ENCODE measurements at regions not wholly inside any gene's neighbourhood (a gene's known extent, or its start where the extent isn't known, plus 50 kb on each side); places are given as distances from the start of the nearest gene placed in this dataset.

DNA sequence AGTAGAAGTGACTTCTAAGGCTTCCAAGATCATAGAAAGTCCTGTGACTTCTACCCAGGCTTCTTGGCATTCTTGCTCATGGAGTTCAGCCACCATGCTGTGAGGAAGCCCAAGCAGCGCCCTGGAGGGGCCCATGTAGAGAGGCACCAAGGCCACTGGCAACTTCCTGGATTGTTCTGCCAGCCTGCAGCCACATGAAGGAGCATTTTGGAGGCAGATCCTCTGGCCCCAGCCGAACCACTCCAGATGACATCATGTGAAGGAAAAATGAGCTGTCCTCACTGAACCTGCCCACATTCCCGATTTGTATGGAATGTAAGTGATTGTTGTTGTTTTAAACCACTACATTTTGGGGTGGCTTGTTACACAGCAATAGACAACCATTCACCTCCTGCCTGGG, 51.5 kb upstream of the MNX1 start:
- no peak for DNase-seq (ENCODE audit: extremely low spot score in 2 of 2)
- Histone ChIP-seq H3K4me1 (no peaks in the 10 kb centered on the region), H3K36me3 (no peaks in the 10 kb centered on the region), H3K9me3 (no peaks in the 10 kb centered on the region), H3K4me3 (no peak overlapping the region), H3K27me3 (no peaks in the 10 kb centered on the region), H3K27ac (no peak overlapping the region)
- TF ChIP-seq, protein P1, sequence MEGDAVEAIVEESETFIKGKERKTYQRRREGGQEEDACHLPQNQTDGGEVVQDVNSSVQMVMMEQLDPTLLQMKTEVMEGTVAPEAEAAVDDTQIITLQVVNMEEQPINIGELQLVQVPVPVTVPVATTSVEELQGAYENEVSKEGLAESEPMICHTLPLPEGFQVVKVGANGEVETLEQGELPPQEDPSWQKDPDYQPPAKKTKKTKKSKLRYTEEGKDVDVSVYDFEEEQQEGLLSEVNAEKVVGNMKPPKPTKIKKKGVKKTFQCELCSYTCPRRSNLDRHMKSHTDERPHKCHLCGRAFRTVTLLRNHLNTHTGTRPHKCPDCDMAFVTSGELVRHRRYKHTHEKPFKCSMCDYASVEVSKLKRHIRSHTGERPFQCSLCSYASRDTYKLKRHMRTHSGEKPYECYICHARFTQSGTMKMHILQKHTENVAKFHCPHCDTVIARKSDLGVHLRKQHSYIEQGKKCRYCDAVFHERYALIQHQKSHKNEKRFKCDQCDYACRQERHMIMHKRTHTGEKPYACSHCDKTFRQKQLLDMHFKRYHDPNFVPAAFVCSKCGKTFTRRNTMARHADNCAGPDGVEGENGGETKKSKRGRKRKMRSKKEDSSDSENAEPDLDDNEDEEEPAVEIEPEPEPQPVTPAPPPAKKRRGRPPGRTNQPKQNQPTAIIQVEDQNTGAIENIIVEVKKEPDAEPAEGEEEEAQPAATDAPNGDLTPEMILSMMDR (IDR thresholded peaks at IDR 0.05) = no peak
- TF ChIP-seq POLR2A (IDR thresholded peaks at IDR 0.05) (no peak), POLR2AphosphoS5 (IDR thresholded peaks at IDR 0.05; ENCODE audit: insufficient read depth in 1 of 2, low read depth in 1 of 2) (no peak)
- intact Hi-C loops (cut with DNase I) = no loop called here

DNA sequence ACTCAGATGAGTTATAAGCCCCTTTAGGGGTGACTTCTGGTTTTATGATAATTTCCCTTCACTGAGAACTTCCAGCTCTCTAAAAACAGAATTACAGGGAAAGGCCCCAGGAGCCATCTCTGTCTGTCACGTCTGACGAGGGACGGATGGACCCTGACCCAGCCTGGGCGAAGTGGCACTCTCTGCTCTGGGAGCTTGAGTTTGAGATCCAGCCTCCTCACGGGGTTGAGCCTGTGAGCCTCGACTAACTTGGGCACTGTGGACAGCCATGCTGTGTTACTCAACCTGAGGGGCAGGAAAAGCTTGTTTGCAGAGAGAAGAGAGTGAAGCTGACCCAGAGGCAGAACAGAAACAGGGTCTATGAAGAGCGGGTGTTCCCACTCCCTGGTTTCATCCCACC, 54.6 kb upstream of the MNX1 start:
- Histone ChIP-seq H3K27me3 (no peaks in the 10 kb centered on the region), H3K27ac (no peak overlapping the region), H3K4me3 (no peak overlapping the region), H3K9me3 (no peaks in the 10 kb centered on the region), H3K36me3 (no peaks in the 10 kb centered on the region), H3K4me1 (no peaks in the 10 kb centered on the region)
- no peak for DNase-seq (ENCODE audit: extremely low spot score in 2 of 2)
- intact Hi-C loops (cut with DNase I) = no loop called here
- TF ChIP-seq POLR2AphosphoS5 (IDR thresholded peaks at IDR 0.05; ENCODE audit: insufficient read depth in 1 of 2, low read depth in 1 of 2) (no peak), POLR2A (IDR thresholded peaks at IDR 0.05) (no peak)
- TF ChIP-seq, protein P1 (IDR thresholded peaks at IDR 0.05) = no peak

DNA sequence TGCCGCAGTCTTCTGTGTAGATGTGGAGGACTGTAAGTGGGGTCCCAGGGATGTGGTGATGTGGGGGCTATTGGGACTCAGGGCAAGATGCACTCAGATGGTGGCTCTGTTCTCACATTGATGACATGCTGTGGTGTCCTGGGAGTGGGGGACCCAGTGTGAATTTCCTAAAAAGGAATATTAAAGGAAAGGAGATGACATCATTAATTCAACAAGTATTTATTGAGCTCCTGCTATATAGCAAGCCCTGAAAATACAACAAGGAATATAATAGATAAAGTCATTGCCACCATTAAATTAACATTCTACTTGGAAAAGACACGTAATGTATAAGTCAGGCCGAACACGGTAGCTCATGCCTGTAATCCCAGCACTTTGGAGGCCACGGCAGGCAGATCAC, 61.9 kb upstream of the MNX1 start:
- no peak overlapping the region for H3K27ac ChIP-seq
- intact Hi-C loops (cut with DNase I) = no loop called here
- no peak overlapping the region for H3K4me3 ChIP-seq
- H3K9me3 ChIP-seq = no peaks in the 10 kb centered on the region
- no peaks in the 10 kb centered on the region for H3K4me1 ChIP-seq
- no peak for DNase-seq (ENCODE audit: extremely low spot score in 2 of 2)
- H3K36me3 ChIP-seq = no peaks in the 10 kb centered on the region
- no peaks in the 10 kb centered on the region for H3K27me3 ChIP-seq
- TF ChIP-seq POLR2A (IDR thresholded peaks at IDR 0.05) (no peak), POLR2AphosphoS5 (IDR thresholded peaks at IDR 0.05; ENCODE audit: insufficient read depth in 1 of 2, low read depth in 1 of 2) (no peak)
- TF ChIP-seq, protein P1 (IDR thresholded peaks at IDR 0.05) = no peak

DNA sequence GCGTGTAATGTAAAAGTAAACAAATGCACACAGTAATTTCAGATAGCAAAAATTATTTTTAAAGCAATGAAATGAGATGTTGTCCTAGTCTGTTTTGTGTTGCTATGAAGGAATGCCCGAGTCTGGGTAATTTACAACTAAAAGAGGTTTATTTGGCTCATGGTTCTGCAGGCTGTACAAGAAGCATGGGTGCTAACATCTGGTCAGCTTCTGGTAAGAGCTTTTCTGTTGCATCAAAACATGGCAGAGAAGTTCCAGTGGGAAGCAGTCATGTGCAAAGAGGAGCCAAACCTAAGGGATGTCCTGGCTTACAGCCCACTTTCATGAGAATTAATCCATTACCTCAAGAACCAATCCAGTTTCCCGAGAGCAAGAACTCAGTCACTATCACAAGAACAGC, 62.9 kb upstream of the MNX1 start:
- intact Hi-C loops (cut with DNase I) = no loop called here
- TF ChIP-seq POLR2A (IDR thresholded peaks at IDR 0.05) (no peak), POLR2AphosphoS5 (IDR thresholded peaks at IDR 0.05; ENCODE audit: insufficient read depth in 1 of 2, low read depth in 1 of 2) (no peak)
- TF ChIP-seq, protein P1 (IDR thresholded peaks at IDR 0.05) = no peak
- Histone ChIP-seq H3K9me3 (no peaks in the 10 kb centered on the region), H3K36me3 (no peaks in the 10 kb centered on the region), H3K27ac (no peak overlapping the region), H3K4me1 (no peaks in the 10 kb centered on the region), H3K4me3 (no peak overlapping the region), H3K27me3 (no peaks in the 10 kb centered on the region)
- DNase-seq (ENCODE audit: extremely low spot score in 2 of 2) = no peak

DNA sequence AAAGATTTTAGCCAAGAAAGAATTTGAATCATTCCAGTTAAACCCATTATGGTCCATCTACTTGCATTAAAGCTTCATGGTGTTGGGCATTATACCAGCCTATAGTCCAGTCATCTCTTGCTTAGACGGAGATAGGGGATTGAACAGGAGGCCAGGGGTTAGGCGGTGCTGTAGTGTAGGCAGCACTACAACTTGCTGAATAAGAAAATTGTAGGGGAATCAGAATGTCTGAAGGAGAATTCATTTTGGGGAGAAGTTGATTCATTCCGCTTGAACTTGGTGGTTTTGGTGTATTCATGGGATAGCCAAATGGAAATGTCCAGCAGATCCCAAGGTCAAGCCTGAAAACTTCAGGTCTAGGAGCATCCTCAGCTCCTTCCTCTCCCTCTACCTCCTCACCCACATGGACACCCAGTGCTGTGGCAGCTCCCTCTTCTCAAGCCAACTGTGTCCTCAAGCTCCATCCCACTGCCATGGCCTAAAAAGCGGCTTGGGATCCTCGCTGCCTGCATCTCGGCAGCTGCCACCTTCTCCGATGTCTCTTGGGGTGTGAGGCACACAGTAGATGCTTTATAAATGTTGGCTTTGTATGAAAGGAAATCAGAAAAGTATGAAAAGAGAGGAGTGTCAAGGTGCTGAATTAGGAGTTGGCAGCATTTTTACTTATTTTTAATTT, 63.6 kb upstream of the MNX1 start:
- TF ChIP-seq POLR2A (IDR thresholded peaks at IDR 0.05) (no peak), POLR2AphosphoS5 (IDR thresholded peaks at IDR 0.05; ENCODE audit: insufficient read depth in 1 of 2, low read depth in 1 of 2) (no peak)
- TF ChIP-seq, protein P1 (IDR thresholded peaks at IDR 0.05) = no peak
- no peak overlapping the region for H3K4me3 ChIP-seq
- H3K27me3 ChIP-seq = no peaks in the 10 kb centered on the region
- no peak for DNase-seq (ENCODE audit: extremely low spot score in 2 of 2)
- H3K4me1 ChIP-seq = no peaks in the 10 kb centered on the region
- H3K9me3 ChIP-seq = no peaks in the 10 kb centered on the region
- no peak overlapping the region for H3K27ac ChIP-seq
- no peaks in the 10 kb centered on the region for H3K36me3 ChIP-seq
- intact Hi-C loops (cut with DNase I) = no loop called here

Data from vagina (tissue), 2 donors.